Left lung (tissue), 4 donors: ENCODE measurements at regions not wholly inside any gene's neighbourhood (a gene's known extent, or its start where the extent isn't known, plus 50 kb on each side); places are given as distances from the start of the nearest gene placed in this dataset.

Source experiments
- ATAC-seq: fragments of 200-7000 bp; cut with Tn5 transposase; one replicate; pipeline ENCODE4 v1.9.1; 2020; ENCODE audit warnings: moderate library complexity
- DNase-seq, 4 donors: peaks; one replicate each; pipeline ENCODE4 v3.0.0-alpha.2; 2013 to 2020
- H3K27ac ChIP-seq, 2 donors: fragments of 200-600 bp; sonication (generic) in 1 of 2; one replicate each; pipeline versions ENCODE4 v1.5.0 to v1.8.0; 2020 to 2021
- H3K27me3 ChIP-seq, 2 donors: fragments of 200-600 bp; sonication (generic) in 1 of 2; one replicate each; pipeline versions ENCODE4 v1.5.0 to v1.8.0; 2020 to 2021
- H3K36me3 ChIP-seq, 2 donors: fragments of 200-600 bp; sonication (generic) in 1 of 2; one replicate each; pipeline versions ENCODE4 v1.5.0 to v1.8.0; 2020 to 2021
- H3K4me1 ChIP-seq, 2 donors: fragments of 200-600 bp; one replicate each; pipeline ENCODE4 v1.8.0; 2021
- H3K4me3 ChIP-seq, 2 donors: fragments of 200-600 bp; sonication (generic) in 1 of 2; one replicate each; pipeline versions ENCODE4 v1.5.0 to v1.8.0; 2020 to 2021; ENCODE audit warnings: mild to moderate bottlenecking in 1 of 2
- H3K9me3 ChIP-seq, 2 donors: fragments of 200-600 bp; sonication (generic) in 1 of 2; one replicate each; pipeline versions ENCODE4 v1.5.0 to v1.8.0; 2020 to 2021
- intact Hi-C, 2 donors: fragments of 100-400 bp; cut with DNase I; formaldehyde crosslinking; loops; one replicate each; pipeline versions ENCODE4 v1.11.2 to v1.14.2; 2022
- TF ChIP-seq, protein P1 (sequence below), 2 donors: fragments of 200-600 bp; sonication (generic) in 1 of 2; IDR thresholded peaks; one replicate each; pipeline versions ENCODE4 v1.5.0 to v1.8.0; 2021; ENCODE audit warnings: antibody characterized with exemption in 2 of 2
- donor health status: DM: no; HTN: yes; CAD: no.
- donor health status: DM: no; HTN: no; CAD: no.

DNA sequence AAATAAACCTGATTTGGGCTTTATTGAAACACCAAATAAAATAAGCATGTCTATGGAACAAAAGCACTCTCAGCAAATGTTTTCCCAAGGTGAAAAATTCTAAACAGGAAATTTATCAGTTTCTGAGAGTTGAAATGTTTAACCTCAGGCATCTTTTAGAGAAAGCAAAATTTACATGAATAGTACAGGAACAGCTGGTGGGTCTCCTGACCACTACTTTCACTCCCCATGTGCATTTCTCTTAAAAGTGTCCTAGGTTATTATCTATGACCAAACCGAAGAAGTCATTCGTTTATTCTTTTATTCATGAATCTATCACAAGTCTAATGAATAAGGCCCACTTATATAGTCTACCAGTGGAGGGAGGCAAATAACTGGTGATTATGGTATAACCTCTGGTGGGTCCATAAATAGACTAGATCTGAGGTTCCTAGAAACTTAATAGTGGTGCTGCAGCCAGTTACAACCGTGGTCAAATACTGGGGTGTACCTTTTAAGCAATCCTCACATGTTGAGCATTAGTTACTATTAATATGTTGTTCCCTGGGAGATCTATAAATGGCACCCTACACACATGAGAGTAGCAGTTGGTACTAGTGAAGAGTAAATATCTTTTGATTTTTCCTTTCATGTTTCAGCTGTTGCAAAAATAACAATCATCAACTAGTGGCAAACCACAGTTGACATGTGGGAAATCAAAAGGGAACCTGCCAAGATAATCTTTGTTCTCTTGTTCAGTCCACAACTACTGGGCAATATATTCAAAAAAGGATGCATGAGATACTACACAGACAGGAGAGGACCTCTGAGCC, 169.3 kb upstream of the STAC start:
- no peaks in the 10 kb centered on the region for H3K36me3 ChIP-seq
- no peak overlapping the region for H3K4me3 ChIP-seq
- H3K27me3 ChIP-seq, result no peaks in the 10 kb centered on the region
- intact Hi-C loops, result no loop called here
- DNase-seq (no peak), ATAC-seq (no peak)
- no peaks in the 10 kb centered on the region for H3K9me3 ChIP-seq
- no peaks in the 10 kb centered on the region for H3K4me1 ChIP-seq
- no peak overlapping the region for H3K27ac ChIP-seq
- TF ChIP-seq, protein P1, sequence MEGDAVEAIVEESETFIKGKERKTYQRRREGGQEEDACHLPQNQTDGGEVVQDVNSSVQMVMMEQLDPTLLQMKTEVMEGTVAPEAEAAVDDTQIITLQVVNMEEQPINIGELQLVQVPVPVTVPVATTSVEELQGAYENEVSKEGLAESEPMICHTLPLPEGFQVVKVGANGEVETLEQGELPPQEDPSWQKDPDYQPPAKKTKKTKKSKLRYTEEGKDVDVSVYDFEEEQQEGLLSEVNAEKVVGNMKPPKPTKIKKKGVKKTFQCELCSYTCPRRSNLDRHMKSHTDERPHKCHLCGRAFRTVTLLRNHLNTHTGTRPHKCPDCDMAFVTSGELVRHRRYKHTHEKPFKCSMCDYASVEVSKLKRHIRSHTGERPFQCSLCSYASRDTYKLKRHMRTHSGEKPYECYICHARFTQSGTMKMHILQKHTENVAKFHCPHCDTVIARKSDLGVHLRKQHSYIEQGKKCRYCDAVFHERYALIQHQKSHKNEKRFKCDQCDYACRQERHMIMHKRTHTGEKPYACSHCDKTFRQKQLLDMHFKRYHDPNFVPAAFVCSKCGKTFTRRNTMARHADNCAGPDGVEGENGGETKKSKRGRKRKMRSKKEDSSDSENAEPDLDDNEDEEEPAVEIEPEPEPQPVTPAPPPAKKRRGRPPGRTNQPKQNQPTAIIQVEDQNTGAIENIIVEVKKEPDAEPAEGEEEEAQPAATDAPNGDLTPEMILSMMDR (IDR thresholded peaks at IDR 0.05), result no peak

DNA sequence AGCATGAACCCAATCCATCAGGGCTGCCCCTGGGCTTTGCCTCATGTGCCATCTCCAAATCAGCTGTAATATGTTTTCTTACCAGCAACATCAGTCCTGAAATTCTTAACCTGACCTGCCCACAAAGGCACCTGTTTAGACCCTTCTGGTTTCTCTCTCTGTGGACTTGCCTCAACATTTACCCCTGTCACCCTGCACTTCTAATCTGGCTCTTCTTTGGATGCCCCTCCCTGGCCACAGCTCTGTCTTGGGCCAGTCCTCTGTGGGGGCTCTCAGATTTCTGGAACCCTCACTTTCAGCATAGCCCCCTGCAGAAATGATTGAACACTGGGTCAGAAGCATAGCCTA, 168.7 kb upstream of the STAC start:
- Histone ChIP-seq H3K27me3 (no peaks in the 10 kb centered on the region), H3K36me3 (no peaks in the 10 kb centered on the region), H3K27ac (no peak overlapping the region), H3K9me3 (no peaks in the 10 kb centered on the region), H3K4me1 (no peaks in the 10 kb centered on the region), H3K4me3 (no peak overlapping the region)
- no peak for DNase-seq
- intact Hi-C loops, result no loop called here
- TF ChIP-seq, protein P1 (IDR thresholded peaks at IDR 0.05), result no peak
- ATAC-seq, result no peak

DNA sequence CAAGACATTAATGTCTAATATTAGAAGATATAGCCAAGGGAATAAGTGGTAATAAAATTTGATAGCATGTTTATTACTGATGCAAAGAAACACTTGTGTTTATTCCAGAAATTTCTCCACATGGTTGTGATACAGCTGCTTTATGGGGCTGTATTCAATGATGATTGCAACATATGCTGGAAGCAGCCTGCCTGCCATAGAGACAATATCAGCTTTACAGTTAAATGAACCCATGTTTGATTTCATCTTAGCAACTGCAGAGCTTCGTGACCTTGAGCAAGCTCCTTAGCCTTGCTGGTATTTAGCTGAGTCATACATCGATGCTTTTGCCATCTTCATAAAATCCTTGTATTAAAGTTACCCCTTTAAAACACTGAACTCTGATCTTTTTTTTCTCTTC, 168.1 kb upstream of the STAC start:
- intact Hi-C loops, result no loop called here

DNA sequence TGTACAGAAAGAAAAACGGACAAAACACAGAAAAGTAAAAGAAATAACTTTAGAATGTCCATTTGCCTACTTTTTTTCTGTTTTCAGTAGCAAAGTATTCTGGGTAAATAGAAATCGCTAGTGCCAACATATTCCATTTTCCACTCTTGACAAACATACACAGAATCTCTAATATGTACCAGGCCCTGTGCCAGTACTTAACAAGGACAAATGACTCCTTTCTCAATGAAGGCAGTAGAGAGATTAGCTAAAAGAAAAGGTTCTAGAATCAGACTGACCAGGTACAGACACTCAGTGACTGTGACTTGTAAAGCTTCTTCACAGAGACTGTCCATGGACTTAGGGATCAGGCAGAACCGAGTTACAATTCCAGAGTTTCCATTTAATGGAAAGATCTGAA, 165.8 kb upstream of the STAC start:
- Histone ChIP-seq H3K4me3 (no peak overlapping the region), H3K27me3 (no peaks in the 10 kb centered on the region), H3K9me3 (no peaks in the 10 kb centered on the region), H3K36me3 (no peaks in the 10 kb centered on the region), H3K4me1 (no peaks in the 10 kb centered on the region), H3K27ac (no peak overlapping the region)
- no peak for ATAC-seq
- intact Hi-C loops, result no loop called here
- no peak for DNase-seq
- TF ChIP-seq, protein P1 (IDR thresholded peaks at IDR 0.05), result no peak

More for the DNA sequence above, 168.1 kb upstream of the STAC start:
- no peak for ATAC-seq
- Histone ChIP-seq H3K4me1 (no peaks in the 10 kb centered on the region), H3K9me3 (no peaks in the 10 kb centered on the region), H3K4me3 (no peak overlapping the region), H3K27me3 (no peaks in the 10 kb centered on the region), H3K36me3 (no peaks in the 10 kb centered on the region), H3K27ac (no peak overlapping the region)
- no peak for DNase-seq
- TF ChIP-seq, protein P1 (IDR thresholded peaks at IDR 0.05), result no peak

DNA sequence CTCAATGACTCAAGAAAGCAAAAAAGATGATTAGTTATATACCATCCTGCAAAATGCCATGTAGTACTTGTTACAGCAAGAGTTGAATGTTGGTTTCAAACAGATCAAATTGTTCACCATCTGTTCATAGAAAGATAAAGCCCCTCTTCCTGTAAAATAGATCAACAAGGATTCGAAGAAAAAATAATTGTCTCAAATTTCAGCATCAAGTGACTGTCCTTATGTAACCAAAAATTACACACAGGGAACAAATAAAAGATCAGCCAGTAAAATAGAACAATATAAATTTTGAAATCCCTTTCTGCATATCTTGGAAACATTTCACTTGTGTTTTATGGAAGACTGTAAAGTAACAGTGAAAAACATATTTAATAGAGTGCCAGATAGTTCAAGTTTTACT, 165.1 kb upstream of the STAC start:
- no peaks in the 10 kb centered on the region for H3K27me3 ChIP-seq
- H3K9me3 ChIP-seq, result no peaks in the 10 kb centered on the region
- DNase-seq, result no peak
- no peaks in the 10 kb centered on the region for H3K36me3 ChIP-seq
- no peaks in the 10 kb centered on the region for H3K4me1 ChIP-seq
- ATAC-seq, result no peak
- TF ChIP-seq, protein P1 (IDR thresholded peaks at IDR 0.05), result no peak
- H3K4me3 ChIP-seq, result no peak overlapping the region
- no peak overlapping the region for H3K27ac ChIP-seq
- intact Hi-C loops, result no loop called here
